ENCODE measurements at regions not wholly inside any gene's neighbourhood (a gene's known extent, or its start where the extent isn't known, plus 50 kb on each side); places are given as distances from the start of the nearest gene placed in this dataset.

GRCh38 chr12:11961686-11962085 lies 109.1 kb upstream of the BCL2L14 start:
- TF ChIP-seq POLR2A (IDR thresholded peaks at IDR 0.05; ENCODE audit: low read depth, low read length) = no peak
- TF ChIP-seq JUN (IDR thresholded peaks at IDR 0.05; ENCODE audit: borderline replicate concordance, insufficient read depth, insufficient read length, low read depth) = no peak
- no peak for TF ChIP-seq CTCF (IDR thresholded peaks at IDR 0.05; ENCODE audit: extremely low read depth in 1 of 2, insufficient read depth in 1 of 2, low read depth in 1 of 2, low read length in 2 of 2)
- TF ChIP-seq GATA2 (IDR thresholded peaks at IDR 0.05; ENCODE audit: insufficient read depth, insufficient read length, low read depth, low read length) = no peak
- no peak for TF ChIP-seq MAX (IDR thresholded peaks at IDR 0.05; ENCODE audit: insufficient read depth, insufficient read length)
